ENCODE measurements at regions not wholly inside any gene's neighbourhood (a gene's known extent, or its start where the extent isn't known, plus 50 kb on each side); places are given as distances from the start of the nearest gene placed in this dataset.

GRCh38 chr13:73765651-73766384, 368.4 kb downstream of the KLF12 start:
- ATAC-seq (ENCODE audit: poor library complexity) (peak; percentile 87), DNase-seq (peak; percentile 71 to 92 (median 89))
- intact Hi-C loops (cut with DNase I, micrococcal nuclease), result loop anchor here in 1 of 2 experiments (1.0 to 10.0 kb wide), 8 partner anchors 12 to 521 kb away; partner anchors contain the start of gene KLF12
- no peaks in the 10 kb centered on the region for H3K27me3 Mint-ChIP-seq
- Histone ChIP-seq H3K36me3 (ENCODE audit: insufficient read depth, low read length) (peaks cover 20% of the 10 kb centered on the region), H3K27me3 (ENCODE audit: control insufficient read depth in 1 of 2, insufficient read depth in 2 of 2, low read length in 2 of 2) (no peaks in the 10 kb centered on the region), H3K9me3 (ENCODE audit: control insufficient read depth in 1 of 2, insufficient read depth in 1 of 2, low read length in 2 of 2) (no peaks in the 10 kb centered on the region), H3K4me1 (ENCODE audit: insufficient read depth, low read length) (peaks cover 37% of the 10 kb centered on the region), H3K4me3 (ENCODE audit: low read length) (peak overlapping the region; percentile 33), H3K27ac (ENCODE audit: low read depth in 1 of 2, low read length in 2 of 2) (peak overlapping the region; percentile 77 to 83)
- POLR2A ChIA-PET, result interaction anchor here (0.6 to 3.6 kb wide), 41 partner anchors 8 to 1562 kb away, joined by 3 to 54 read pairs (median 4); partner anchors contain the start of genes KLF12 and KLF5
- peaks cover 82% of the 10 kb centered on the region for H3K4me1 Mint-ChIP-seq (ENCODE audit: low read depth)
- CTCF ChIA-PET, result interaction anchor here (0.8 to 2.3 kb wide), 4 partner anchors 10 to 50 kb away, joined by 3 to 5 read pairs (median 3); no protein-coding TSS in a partner anchor
- peak overlapping the region; percentile 79 for H3K4me3 Mint-ChIP-seq
- peaks cover 57% of the 10 kb centered on the region for H3K36me3 Mint-ChIP-seq (ENCODE audit: low read depth)
- peak overlapping the region; percentile 98 for H3K27ac Mint-ChIP-seq
- no peak for TF ChIP-seq CTCF (IDR thresholded peaks at IDR 0.05)
- peaks cover 5% of the 10 kb centered on the region for H3K9me3 Mint-ChIP-seq

GRCh38 chr13:73759434-73759833, 374.8 kb downstream of the KLF12 start:
- Histone ChIP-seq H3K4me1 (ENCODE audit: insufficient read depth, low read length) (peaks cover 5% of the 10 kb centered on the region), H3K36me3 (ENCODE audit: insufficient read depth, low read length) (peaks cover 17% of the 10 kb centered on the region), H3K27ac (ENCODE audit: low read depth in 1 of 2, low read length in 2 of 2) (no peak overlapping the region), H3K27me3 (ENCODE audit: control insufficient read depth in 1 of 2, insufficient read depth in 2 of 2, low read length in 2 of 2) (no peaks in the 10 kb centered on the region), H3K4me3 (ENCODE audit: low read length) (no peak overlapping the region), H3K9me3 (ENCODE audit: control insufficient read depth in 1 of 2, insufficient read depth in 1 of 2, low read length in 2 of 2) (no peaks in the 10 kb centered on the region)
- no peak for TF ChIP-seq CTCF (IDR thresholded peaks at IDR 0.05)
- no peak for DNase-seq
- intact Hi-C loops (cut with DNase I, micrococcal nuclease), result loop anchor here in 1 of 2 experiments (5.0 to 10.0 kb wide), 5 partner anchors 52 to 375 kb away; partner anchors contain the start of gene KLF12
- ChIA-PET POLR2A (no interaction called here), CTCF (no interaction called here)
- Mint-ChIP-seq H3K4me1 (ENCODE audit: low read depth) (peaks cover 92% of the 10 kb centered on the region), H3K27ac (peak overlapping the region; percentile 98), H3K4me3 (no peak overlapping the region), H3K36me3 (ENCODE audit: low read depth) (peaks cover 62% of the 10 kb centered on the region), H3K9me3 (peaks cover 1% of the 10 kb centered on the region), H3K27me3 (no peaks in the 10 kb centered on the region)
- no peak for ATAC-seq (ENCODE audit: poor library complexity)

- Histone ChIP-seq H3K9me3 (ENCODE audit: control insufficient read depth in 1 of 2, insufficient read depth in 1 of 2, low read length in 2 of 2) (no peaks in the 10 kb centered on the region), H3K4me1 (ENCODE audit: insufficient read depth, low read length) (peaks cover 2% of the 10 kb centered on the region), H3K27ac (ENCODE audit: low read depth in 1 of 2, low read length in 2 of 2) (peak overlapping the region in 1 of 2 donors; percentile 19), H3K36me3 (ENCODE audit: insufficient read depth, low read length) (peaks cover 17% of the 10 kb centered on the region), H3K4me3 (ENCODE audit: low read length) (no peak overlapping the region), H3K27me3 (ENCODE audit: control insufficient read depth in 1 of 2, insufficient read depth in 2 of 2, low read length in 2 of 2) (no peaks in the 10 kb centered on the region)
- H3K9me3 Mint-ChIP-seq, result no peaks in the 10 kb centered on the region
- POLR2A ChIA-PET, result interaction anchor here (0.6 to 3.9 kb wide), 5 partner anchors 8 to 529 kb away, joined by 3 to 31 read pairs (median 7); no protein-coding TSS in a partner anchor
- no peak for TF ChIP-seq CTCF (IDR thresholded peaks at IDR 0.05)
- peaks cover 56% of the 10 kb centered on the region for H3K36me3 Mint-ChIP-seq (ENCODE audit: low read depth)
- no peak overlapping the region for H3K4me3 Mint-ChIP-seq
- DNase-seq, result no peak
- no peak for ATAC-seq (ENCODE audit: poor library complexity)
- CTCF ChIA-PET, result interaction anchor here (1.8 kb wide), 1 partner anchor 10 kb away, joined by 5 read pairs; no protein-coding TSS in a partner anchor
- peaks cover 78% of the 10 kb centered on the region for H3K4me1 Mint-ChIP-seq (ENCODE audit: low read depth)
- H3K27me3 Mint-ChIP-seq, result no peaks in the 10 kb centered on the region
- intact Hi-C loops (cut with DNase I, micrococcal nuclease), result loop anchor here in 1 of 2 experiments (5.0 to 10.0 kb wide), 5 partner anchors 50 to 377 kb away; partner anchors contain the start of gene KLF12
- H3K27ac Mint-ChIP-seq, result peak overlapping the region; percentile 76
Observed at GRCh38 chr13:73757481-73758233, 376.5 kb downstream of the KLF12 start.
